OCI-LY1 (cell line): ENCODE measurements at regions not wholly inside any gene's neighbourhood (a gene's known extent, or its start where the extent isn't known, plus 50 kb on each side); places are given as distances from the start of the nearest gene placed in this dataset.

Experiments used
- CTCF ChIP-seq: fragments of 200-600 bp; sonication (generic), shearing (Covaris generic); IDR thresholded peaks from 2 replicates; pipeline ENCODE4 v1.5.1; 2017; ENCODE audit warnings: mild to moderate bottlenecking, antibody characterized with exemption, low read length, moderate library complexity, mixed read lengths
- EZH2 ChIP-seq: fragments of 200-600 bp; sonication (generic), shearing (Covaris generic); IDR thresholded peaks from 2 replicates; pipeline ENCODE4 v1.8.0; 2017; ENCODE audit warnings: borderline replicate concordance, mixed run types, mild to moderate bottlenecking, antibody characterized with exemption, low read length, moderate library complexity, mixed read lengths

- TF ChIP-seq CTCF (no peak), EZH2 (no peak)
Observed at GRCh38 chr4:175378372-175378771, 433.7 kb downstream of the GPM6A start.
